OCI-LY1 (cell line): ENCODE measurements at regions not wholly inside any gene's neighbourhood (a gene's known extent, or its start where the extent isn't known, plus 50 kb on each side); places are given as distances from the start of the nearest gene placed in this dataset.

ENCODE experiments used
- H2AFZ ChIP-seq: fragments of 200-600 bp; sonication (generic), shearing (Covaris generic); 2 replicates; pipeline ENCODE4 v1.6.0; 2014; ENCODE audit warnings: antibody characterized with exemption, mild to moderate bottlenecking, low read length
- H3F3A ChIP-seq: fragments of 200-600 bp; sonication (generic), shearing (Covaris generic); 2 replicates; pipeline ENCODE4 v1.6.0; 2014; ENCODE audit warnings: mild to moderate bottlenecking, antibody characterized with exemption, low read length, moderate library complexity; ENCODE audit not compliant: insufficient read depth
- H3K27ac ChIP-seq: fragments of 200-600 bp; sonication (generic); 2 replicates; pipeline ENCODE4 v1.5.1; 2014; ENCODE audit warnings: low read length, mixed run types, mild to moderate bottlenecking, low read depth; ENCODE audit not compliant: poor library complexity, severe bottlenecking
- H3K27me3 ChIP-seq: fragments of 200-600 bp; sonication (generic); 2 replicates; pipeline ENCODE4 v1.6.0; 2014; ENCODE audit warnings: antibody characterized with exemption, mild to moderate bottlenecking, low read length, moderate library complexity; ENCODE audit not compliant: insufficient read depth
- H3K36me3 ChIP-seq: fragments of 200-600 bp; sonication (generic); 2 replicates; pipeline ENCODE4 v1.6.1; 2014; ENCODE audit warnings: mild to moderate bottlenecking, antibody characterized with exemption, low read length, moderate library complexity, mixed read lengths; ENCODE audit not compliant: insufficient read depth
- H3K4me1 ChIP-seq: fragments of 200-600 bp; sonication (generic); 2 replicates; pipeline ENCODE4 v1.5.1; 2014; ENCODE audit warnings: mild to moderate bottlenecking, low read length, moderate library complexity; ENCODE audit not compliant: insufficient read depth, severe bottlenecking
- H3K4me2 ChIP-seq: fragments of 200-600 bp; sonication (generic), shearing (Covaris generic); 2 replicates; pipeline ENCODE4 v1.6.1; 2014; ENCODE audit warnings: low read length
- H3K4me3 ChIP-seq: fragments of 200-600 bp; sonication (generic); 2 replicates; pipeline ENCODE4 v1.5.1; 2014; ENCODE audit warnings: low read length, low read depth, mild to moderate bottlenecking, mixed read lengths; ENCODE audit not compliant: poor library complexity, severe bottlenecking
- H3K79me2 ChIP-seq: fragments of 200-600 bp; shearing (Covaris generic); 2 replicates; pipeline ENCODE4 v1.6.1; 2016; ENCODE audit warnings: mixed run types, low read length, mixed read lengths; ENCODE audit not compliant: insufficient read depth
- H3K9ac ChIP-seq: fragments of 200-600 bp; sonication (generic), shearing (Covaris generic); 2 replicates; pipeline ENCODE4 v1.6.1; 2014; ENCODE audit warnings: mild to moderate bottlenecking, low read length, mixed read lengths
- H3K9me2 ChIP-seq: fragments of 200-600 bp; sonication (generic), shearing (Covaris generic); 2 replicates; pipeline ENCODE4 v1.6.1; 2014; ENCODE audit warnings: low read depth, mild to moderate bottlenecking, low read length, mixed read lengths
- H3K9me3 ChIP-seq: fragments of 200-600 bp; shearing (Covaris generic); 2 replicates; pipeline ENCODE4 v1.6.1; 2014; ENCODE audit warnings: low read length, mixed read lengths
- H4K20me1 ChIP-seq: fragments of 200-600 bp; sonication (generic), shearing (Covaris generic); 2 replicates; pipeline ENCODE4 v1.6.0; 2016; ENCODE audit warnings: mild to moderate bottlenecking, low read length; ENCODE audit not compliant: insufficient read depth
- CTCF ChIP-seq: fragments of 200-600 bp; sonication (generic), shearing (Covaris generic); IDR thresholded peaks from 2 replicates; pipeline ENCODE4 v1.5.1; 2017; ENCODE audit warnings: mild to moderate bottlenecking, antibody characterized with exemption, low read length, moderate library complexity, mixed read lengths
- EZH2 ChIP-seq: fragments of 200-600 bp; sonication (generic), shearing (Covaris generic); IDR thresholded peaks from 2 replicates; pipeline ENCODE4 v1.8.0; 2017; ENCODE audit warnings: borderline replicate concordance, mixed run types, mild to moderate bottlenecking, antibody characterized with exemption, low read length, moderate library complexity, mixed read lengths

DNA sequence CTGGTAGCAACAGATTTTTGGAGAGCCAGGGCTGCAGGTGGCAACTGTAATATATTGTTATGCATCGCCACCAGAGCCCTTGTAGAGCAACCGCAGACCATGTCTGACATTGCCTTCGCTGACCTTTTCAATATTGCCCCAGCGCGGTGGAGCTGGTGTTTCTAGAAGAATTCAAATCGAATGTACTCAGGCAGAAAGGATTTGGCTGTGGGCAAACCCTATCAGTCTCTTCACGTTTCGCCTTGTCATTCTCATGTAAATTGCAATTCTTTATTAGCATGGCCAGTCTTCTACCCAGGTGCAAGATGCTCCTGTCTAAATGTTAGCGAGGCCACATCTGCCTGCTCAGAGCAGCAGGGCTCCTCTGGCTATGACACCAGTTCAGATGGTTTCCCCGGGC, 490.2 kb upstream of the AUTS2 start:
- Histone ChIP-seq H3K36me3 (no peaks in the 10 kb centered on the region), H3K4me2 (no peak overlapping the region), H3F3A (no peaks in the 10 kb centered on the region), H3K4me3 (no peak overlapping the region), H2AFZ (no peak overlapping the region), H3K4me1 (no peaks in the 10 kb centered on the region), H3K9me3 (peaks cover 6% of the 10 kb centered on the region; the same call in 1 of the 2 replicates), H3K9me2 (no peaks in the 10 kb centered on the region), H4K20me1 (no peaks in the 10 kb centered on the region), H3K27ac (no peak overlapping the region), H3K27me3 (no peaks in the 10 kb centered on the region), H3K9ac (no peak overlapping the region), H3K79me2 (no peaks in the 10 kb centered on the region)
- TF ChIP-seq CTCF (no peak), EZH2 (no peak)

DNA sequence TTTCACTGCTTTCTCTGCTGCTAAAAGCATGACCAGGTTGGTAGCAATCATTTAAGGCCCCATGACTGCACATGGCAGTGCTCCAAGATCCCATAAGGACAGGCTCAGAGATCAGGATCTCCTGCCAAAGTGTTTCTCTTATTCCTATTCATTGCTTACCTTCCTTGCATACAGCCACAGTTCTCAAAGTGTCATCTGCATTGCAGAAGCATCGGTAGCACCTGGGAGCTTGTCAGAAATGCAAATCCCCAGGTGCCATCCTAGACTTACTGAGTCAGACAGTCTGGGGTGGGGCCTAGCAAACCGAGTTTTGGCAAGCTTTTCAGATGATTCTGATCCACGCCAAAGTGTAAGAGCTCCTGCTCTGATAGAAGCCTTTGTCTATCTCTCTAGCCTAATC, 489.0 kb upstream of the AUTS2 start:
- H3K4me1 ChIP-seq, result no peaks in the 10 kb centered on the region
- TF ChIP-seq EZH2, result no peak
- no peak for TF ChIP-seq CTCF

GRCh38 chr7:69109879-69110278, 488.4 kb upstream of the AUTS2 start:
- H3K27me3 ChIP-seq, result no peaks in the 10 kb centered on the region
- no peaks in the 10 kb centered on the region for H4K20me1 ChIP-seq
- no peaks in the 10 kb centered on the region for H3K36me3 ChIP-seq
- no peaks in the 10 kb centered on the region for H3F3A ChIP-seq
- peaks cover 6% of the 10 kb centered on the region; the same call in 1 of the 2 replicates for H3K9me3 ChIP-seq
- H3K4me1 ChIP-seq, result no peaks in the 10 kb centered on the region
- H3K4me2 ChIP-seq, result no peak overlapping the region
- H3K9me2 ChIP-seq, result no peaks in the 10 kb centered on the region
- H3K4me3 ChIP-seq, result no peak overlapping the region
- no peak overlapping the region for H3K27ac ChIP-seq
- no peak overlapping the region for H3K9ac ChIP-seq
- no peak for TF ChIP-seq CTCF
- no peak for TF ChIP-seq EZH2
- H2AFZ ChIP-seq, result no peak overlapping the region
- no peaks in the 10 kb centered on the region for H3K79me2 ChIP-seq

More for the DNA sequence above, 489.0 kb upstream of the AUTS2 start:
- H3K27ac ChIP-seq, result no peak overlapping the region
- peaks cover 6% of the 10 kb centered on the region; the same call in 1 of the 2 replicates for H3K9me3 ChIP-seq
- H3K4me2 ChIP-seq, result no peak overlapping the region
- H3K9ac ChIP-seq, result no peak overlapping the region
- no peaks in the 10 kb centered on the region for H4K20me1 ChIP-seq
- H3K9me2 ChIP-seq, result no peaks in the 10 kb centered on the region
- no peak overlapping the region for H2AFZ ChIP-seq
- H3K27me3 ChIP-seq, result no peaks in the 10 kb centered on the region
- no peak overlapping the region for H3K4me3 ChIP-seq
- H3K79me2 ChIP-seq, result no peaks in the 10 kb centered on the region
- H3K36me3 ChIP-seq, result no peaks in the 10 kb centered on the region
- H3F3A ChIP-seq, result no peaks in the 10 kb centered on the region
